Upper lobe of left lung (tissue), 6 donors: ENCODE measurements at regions not wholly inside any gene's neighbourhood (a gene's known extent, or its start where the extent isn't known, plus 50 kb on each side); places are given as distances from the start of the nearest gene placed in this dataset.
"Not testable (repeated sequence)": the region's sequence is repeated elsewhere in the genome, so short reads cannot be mapped to it uniquely, and the experiment has no call there.

Source experiments
- ATAC-seq, 2 donors: fragments of 200-7000 bp; cut with Tn5 transposase; one replicate each; pipeline ENCODE4 v1.9.1; 2022; ENCODE audit warnings: mild to moderate bottlenecking in 2 of 2, moderate library complexity in 2 of 2; ENCODE audit not compliant: low FRiP score in 2 of 2
- DNase-seq, 2 donors: peaks; one replicate each; pipeline ENCODE4 v3.0.0-alpha.2; 2019 to 2020
- H3K27ac ChIP-seq, 4 donors: fragments of 200-600 bp; sonication (generic); one replicate each; pipeline ENCODE4 v1.5.1; 2016 to 2019
- H3K27me3 ChIP-seq, 4 donors: fragments of 200-600 bp; sonication (generic); one replicate each; pipeline ENCODE4 v1.5.1; 2017 to 2019
- H3K36me3 ChIP-seq, 4 donors: fragments of 200-600 bp; sonication (generic); one replicate each; pipeline ENCODE4 v1.5.1; 2016 to 2019
- H3K4me1 ChIP-seq, 4 donors: fragments of 200-600 bp; sonication (generic); one replicate each; pipeline ENCODE4 v1.5.1; 2018 to 2019
- H3K4me3 ChIP-seq, 4 donors: fragments of 200-600 bp; sonication (generic); one replicate each; pipeline ENCODE4 v1.5.1; 2017 to 2019; ENCODE audit warnings: mild to moderate bottlenecking in 2 of 4, moderate library complexity in 1 of 4
- H3K9me3 ChIP-seq, 4 donors: fragments of 200-600 bp; sonication (generic); one replicate each; pipeline ENCODE4 v1.5.1; 2018 to 2019
- CTCF ChIP-seq, 6 experiments: fragments of 450-650 bp in 4 of 6; fragments of 200-600 bp in 2 of 6; sonication (generic) in 2 of 6; IDR thresholded peaks; one replicate each; pipeline ENCODE4 v1.5.1; 2016 to 2019; ENCODE audit warnings: antibody characterized with exemption in 6 of 6
- EP300 ChIP-seq, 4 donors: sonication (generic); formaldehyde crosslinking; IDR thresholded peaks; one replicate each; pipeline ENCODE4 v1.5.1; 2017; ENCODE audit warnings: antibody characterized with exemption in 4 of 4, control low read depth in 2 of 4
- POLR2A ChIP-seq, 4 donors: fragments of 450-650 bp; IDR thresholded peaks; one replicate each; pipeline ENCODE4 v1.5.1; 2016 to 2017; ENCODE audit warnings: antibody characterized with exemption in 4 of 4, mild to moderate bottlenecking in 2 of 4
- POLR2AphosphoS5 ChIP-seq, 2 donors: sonication (generic); formaldehyde crosslinking; IDR thresholded peaks; one replicate each; pipeline ENCODE4 v1.5.1; 2017; ENCODE audit warnings: antibody characterized with exemption in 2 of 2
- WGBS, 2 donors: methylation state at CpG; one replicate each; pipeline ENCODE4 v1.1.5; 2017 to 2018; 5-methylcytosine and 5-hydroxymethylcytosine counted together
- donor health status: DM: no; HTN: no; CAD: no; lungs with moderate emphysema.
- donor health status: DM: no; HTN: yes; CAD: no; lungs with severe emphysema.

GRCh38 chr15:87706001-87706400 lies 550.5 kb downstream of the NTRK3 start:
- Histone ChIP-seq H3K4me1 (peaks cover 0 to under 1% (median 0%) of the 10 kb centered on the region in 4 donors), H3K9me3 (no peaks in the 10 kb centered on the region), H3K27me3 (no peaks in the 10 kb centered on the region), H3K4me3 (no peak overlapping the region), H3K36me3 (no peaks in the 10 kb centered on the region), H3K27ac (no peak overlapping the region)
- TF ChIP-seq EP300 (IDR thresholded peaks at IDR 0.05) (no peak), POLR2AphosphoS5 (IDR thresholded peaks at IDR 0.05) (no peak), CTCF (IDR thresholded peaks at IDR 0.05) (no peak), POLR2A (IDR thresholded peaks at IDR 0.05) (no peak)
- 63 to 100% methylated on average over 1 of the region's 1 CpG for WGBS, 2 donors
- no peak for ATAC-seq
- no peak for DNase-seq

- Histone ChIP-seq H3K4me1 (no peaks in the 10 kb centered on the region), H3K27me3 (no peaks in the 10 kb centered on the region), H3K9me3 (no peaks in the 10 kb centered on the region), H3K36me3 (no peaks in the 10 kb centered on the region), H3K4me3 (no peak overlapping the region), H3K27ac (no peak overlapping the region)
- no peak for DNase-seq
- no peak for ATAC-seq
- TF ChIP-seq POLR2AphosphoS5 (IDR thresholded peaks at IDR 0.05) (no peak), POLR2A (IDR thresholded peaks at IDR 0.05) (no peak), EP300 (IDR thresholded peaks at IDR 0.05) (no peak), CTCF (IDR thresholded peaks at IDR 0.05) (no peak)
- 67 to 71% methylated on average over 5 of the region's 5 CpGs for WGBS, 2 donors
Observed at GRCh38 chr15:87704276-87704675, 552.3 kb downstream of the NTRK3 start.

- Histone ChIP-seq H3K27me3 (no peaks in the 10 kb centered on the region), H3K4me3 (no peak overlapping the region), H3K4me1 (no peaks in the 10 kb centered on the region), H3K27ac (no peak overlapping the region), H3K36me3 (no peaks in the 10 kb centered on the region), H3K9me3 (no peaks in the 10 kb centered on the region)
- ATAC-seq (no peak), DNase-seq (no peak)
- 77 to 78% methylated on average over 18 of the region's 18 CpGs for WGBS, 2 donors
- TF ChIP-seq POLR2A (IDR thresholded peaks at IDR 0.05) (no peak), CTCF (IDR thresholded peaks at IDR 0.05) (no peak), EP300 (IDR thresholded peaks at IDR 0.05) (no peak), POLR2AphosphoS5 (IDR thresholded peaks at IDR 0.05) (no peak)
Observed at GRCh38 chr15:87703327-87704111, 553.0 kb downstream of the NTRK3 start.

DNA sequence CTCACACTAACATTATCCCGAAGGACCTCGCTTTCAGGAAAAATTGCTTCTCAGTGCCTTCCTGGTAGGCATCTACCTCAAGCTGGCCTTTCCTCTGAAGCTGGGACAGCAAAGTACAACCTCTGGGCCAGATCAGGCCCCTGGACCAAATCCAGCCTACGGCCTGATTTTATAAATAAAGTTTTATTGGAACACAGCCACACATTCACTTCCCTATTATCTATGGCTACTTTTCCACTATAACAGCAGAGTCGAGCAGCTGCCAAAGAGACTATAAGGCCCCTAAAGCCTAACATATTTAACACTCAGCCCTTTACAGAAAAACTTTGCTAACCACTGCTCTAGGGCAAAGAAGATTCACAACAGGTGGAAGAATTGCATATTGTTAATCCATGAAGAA lies 554.3 kb downstream of the NTRK3 start:
- 79 to 86% methylated on average over 4 of the region's 4 CpGs for WGBS, 2 donors
- ATAC-seq (no peak), DNase-seq (no peak)
- no peaks in the 10 kb centered on the region for H3K4me1 ChIP-seq
- no peaks in the 10 kb centered on the region for H3K27me3 ChIP-seq
- H3K4me3 ChIP-seq: no peak overlapping the region
- no peaks in the 10 kb centered on the region for H3K9me3 ChIP-seq
- no peak overlapping the region for H3K27ac ChIP-seq
- H3K36me3 ChIP-seq: no peaks in the 10 kb centered on the region
- TF ChIP-seq POLR2AphosphoS5 (IDR thresholded peaks at IDR 0.05) (no peak), POLR2A (IDR thresholded peaks at IDR 0.05) (no peak), EP300 (IDR thresholded peaks at IDR 0.05) (no peak), CTCF (IDR thresholded peaks at IDR 0.05) (no peak)

DNA sequence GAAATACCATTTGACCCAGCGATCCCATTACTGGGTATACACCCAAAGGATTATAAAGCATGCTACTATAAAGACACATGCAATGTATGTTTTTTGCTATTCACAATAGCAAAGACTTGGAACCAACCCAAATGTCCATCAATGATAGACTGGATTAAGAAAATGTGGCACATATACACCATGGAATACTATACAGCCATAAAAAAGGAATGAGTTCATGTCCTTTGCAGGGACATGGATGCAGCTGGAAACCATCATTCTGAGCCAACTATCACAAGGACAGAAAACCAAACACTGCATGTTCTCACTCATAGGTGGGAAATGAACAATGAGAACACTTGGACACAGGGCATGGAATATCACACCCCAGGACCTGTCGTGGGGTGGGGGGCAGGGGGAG lies 558.1 kb downstream of the NTRK3 start:
- not testable (repeated sequence) for H3K27ac ChIP-seq, H3K4me3 ChIP-seq, H3K27me3 ChIP-seq, H3K9me3 ChIP-seq, ATAC-seq, H3K4me1 ChIP-seq, H3K36me3 ChIP-seq, DNase-seq
- WGBS, 2 donors: 82 to 100% methylated on average over 2 of the region's 2 CpGs
